Tibial nerve (tissue), 4 donors: ENCODE measurements at regions not wholly inside any gene's neighbourhood (a gene's known extent, or its start where the extent isn't known, plus 50 kb on each side); places are given as distances from the start of the nearest gene placed in this dataset.

Source experiments
- DNase-seq, 2 donors: peaks; one replicate each; pipeline ENCODE4 v3.0.0-alpha.2; 2019; ENCODE audit warnings: low spot score in 2 of 2
- H3K27ac ChIP-seq, 4 donors: fragments of 200-600 bp; sonication (generic) in 3 of 4; one replicate each; pipeline ENCODE4 v1.5.1; 2017 to 2019; ENCODE audit warnings: mild to moderate bottlenecking in 1 of 4
- H3K27me3 ChIP-seq, 2 donors: fragments of 200-600 bp; sonication (generic) in 1 of 2; one replicate each; pipeline versions ENCODE4 v1.5.1 to v1.6.0; 2017 to 2019
- H3K36me3 ChIP-seq, 3 donors: fragments of 200-600 bp; sonication (generic); one replicate each; pipeline ENCODE4 v1.5.1; 2018 to 2019
- H3K4me1 ChIP-seq, 4 donors: fragments of 200-600 bp; sonication (generic) in 3 of 4; one replicate each; pipeline ENCODE4 v1.5.1; 2017 to 2019
- H3K4me3 ChIP-seq, 4 donors: fragments of 200-600 bp; sonication (generic) in 3 of 4; one replicate each; pipeline ENCODE4 v1.5.1; 2017 to 2019; ENCODE audit warnings: mild to moderate bottlenecking in 1 of 4, moderate library complexity in 1 of 4
- H3K9me3 ChIP-seq, 4 donors: fragments of 200-600 bp; sonication (generic) in 3 of 4; one replicate each; pipeline ENCODE4 v1.5.1; 2017 to 2019
- EP300 ChIP-seq, 2 donors: sonication (generic); formaldehyde crosslinking; IDR thresholded peaks; one replicate each; pipeline ENCODE4 v1.6.1; 2017; ENCODE audit warnings: antibody characterized with exemption in 2 of 2, mild to moderate bottlenecking in 1 of 2
- POLR2A ChIP-seq, 2 donors: fragments of 450-650 bp; IDR thresholded peaks; one replicate each; pipeline ENCODE4 v1.6.1; 2017; ENCODE audit warnings: antibody characterized with exemption in 2 of 2, mild to moderate bottlenecking in 2 of 2, moderate library complexity in 2 of 2
- WGBS, 2 donors: methylation state at CpG; one replicate each; pipeline ENCODE4 v1.1.5; 2018; 5-methylcytosine and 5-hydroxymethylcytosine counted together
- TF ChIP-seq, protein P1 (sequence below), 5 experiments: fragments of 200-600 bp in 3 of 5; fragments of 450-650 bp in 2 of 5; sonication (generic) in 3 of 5; IDR thresholded peaks; one replicate each; pipeline ENCODE4 v1.5.1; 2016 to 2019; ENCODE audit warnings: antibody characterized with exemption in 5 of 5, mild to moderate bottlenecking in 3 of 5, moderate library complexity in 2 of 5

- H3K27me3 ChIP-seq, result no peaks in the 10 kb centered on the region
- TF ChIP-seq EP300 (IDR thresholded peaks at IDR 0.05) (no peak), POLR2A (IDR thresholded peaks at IDR 0.05) (no peak)
- TF ChIP-seq, protein P1, sequence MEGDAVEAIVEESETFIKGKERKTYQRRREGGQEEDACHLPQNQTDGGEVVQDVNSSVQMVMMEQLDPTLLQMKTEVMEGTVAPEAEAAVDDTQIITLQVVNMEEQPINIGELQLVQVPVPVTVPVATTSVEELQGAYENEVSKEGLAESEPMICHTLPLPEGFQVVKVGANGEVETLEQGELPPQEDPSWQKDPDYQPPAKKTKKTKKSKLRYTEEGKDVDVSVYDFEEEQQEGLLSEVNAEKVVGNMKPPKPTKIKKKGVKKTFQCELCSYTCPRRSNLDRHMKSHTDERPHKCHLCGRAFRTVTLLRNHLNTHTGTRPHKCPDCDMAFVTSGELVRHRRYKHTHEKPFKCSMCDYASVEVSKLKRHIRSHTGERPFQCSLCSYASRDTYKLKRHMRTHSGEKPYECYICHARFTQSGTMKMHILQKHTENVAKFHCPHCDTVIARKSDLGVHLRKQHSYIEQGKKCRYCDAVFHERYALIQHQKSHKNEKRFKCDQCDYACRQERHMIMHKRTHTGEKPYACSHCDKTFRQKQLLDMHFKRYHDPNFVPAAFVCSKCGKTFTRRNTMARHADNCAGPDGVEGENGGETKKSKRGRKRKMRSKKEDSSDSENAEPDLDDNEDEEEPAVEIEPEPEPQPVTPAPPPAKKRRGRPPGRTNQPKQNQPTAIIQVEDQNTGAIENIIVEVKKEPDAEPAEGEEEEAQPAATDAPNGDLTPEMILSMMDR (IDR thresholded peaks at IDR 0.05), result no peak
- no peaks in the 10 kb centered on the region for H3K36me3 ChIP-seq
- 50 to 67% methylated on average over 5 of the region's 5 CpGs for WGBS, 2 donors
- no peak overlapping the region for H3K4me3 ChIP-seq
- H3K27ac ChIP-seq, result no peak overlapping the region
- no peak for DNase-seq
- H3K9me3 ChIP-seq, result peaks cover 0 to under 1% (median 0%) of the 10 kb centered on the region in 4 donors
- peaks cover 0 to 3% (median 0%) of the 10 kb centered on the region in 4 donors for H3K4me1 ChIP-seq
These were observed 130.4 kb downstream of the TANC2 start for GRCh38 chr17:63096426-63096825.

GRCh38 chr17:63099425-63099824 is 133.4 kb downstream of the TANC2 start:
- TF ChIP-seq, protein P1 (IDR thresholded peaks at IDR 0.05), result no peak
- TF ChIP-seq POLR2A (IDR thresholded peaks at IDR 0.05) (no peak), EP300 (IDR thresholded peaks at IDR 0.05) (no peak)
- Histone ChIP-seq H3K36me3 (no peaks in the 10 kb centered on the region), H3K4me3 (no peak overlapping the region), H3K27me3 (no peaks in the 10 kb centered on the region), H3K4me1 (peaks cover 0 to 3% (median 0%) of the 10 kb centered on the region in 4 donors), H3K9me3 (no peaks in the 10 kb centered on the region), H3K27ac (no peak overlapping the region)
- no peak for DNase-seq
- 86 to 90% methylated on average over 1 of the region's 1 CpG for WGBS, 2 donors

DNA sequence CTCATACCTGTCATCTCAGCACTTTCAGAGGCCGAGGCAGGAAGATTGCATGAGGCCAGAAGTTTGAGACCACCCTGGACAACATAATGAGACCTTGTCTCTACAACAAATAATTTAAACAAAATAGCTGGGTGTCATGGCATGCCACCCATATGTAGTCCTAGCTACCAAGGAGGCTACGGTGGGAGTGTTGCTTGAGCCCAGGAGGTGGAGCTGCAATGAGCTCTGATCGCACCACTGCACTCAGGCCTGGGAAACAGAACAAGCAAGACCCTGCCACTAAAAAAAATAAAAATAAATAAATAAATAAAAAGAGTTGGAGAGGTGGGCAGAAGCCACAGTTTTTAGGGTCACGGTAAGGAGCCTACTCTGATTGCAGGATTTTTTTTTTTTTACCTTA is 136.0 kb downstream of the TANC2 start:
- TF ChIP-seq EP300 (IDR thresholded peaks at IDR 0.05) (no peak), POLR2A (IDR thresholded peaks at IDR 0.05) (no peak)
- TF ChIP-seq, protein P1 (IDR thresholded peaks at IDR 0.05), result no peak
- no peaks in the 10 kb centered on the region for H3K36me3 ChIP-seq

DNA sequence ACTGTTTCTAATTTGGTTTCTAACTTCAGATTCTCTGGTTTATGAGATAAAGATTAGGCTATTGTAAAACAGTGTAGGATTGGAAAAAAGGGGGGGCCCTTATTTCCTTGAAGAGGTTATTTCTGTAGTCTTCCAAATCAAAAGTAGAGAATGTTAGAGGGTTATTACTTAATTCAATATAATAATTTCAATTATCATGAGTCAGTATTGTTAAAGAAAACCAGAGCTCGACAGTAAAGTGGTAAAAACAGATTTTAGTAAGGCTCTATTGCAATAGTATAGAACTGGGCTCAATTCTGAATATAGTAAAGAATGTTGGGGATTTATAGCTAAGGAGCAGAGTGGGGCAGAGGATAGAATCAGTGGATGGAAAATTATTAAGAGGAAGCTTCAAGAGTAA is 140.0 kb downstream of the TANC2 start:
- no peaks in the 10 kb centered on the region for H3K9me3 ChIP-seq
- no peaks in the 10 kb centered on the region for H3K4me1 ChIP-seq
- no peak overlapping the region for H3K4me3 ChIP-seq
- no peak overlapping the region for H3K27ac ChIP-seq
- no peaks in the 10 kb centered on the region for H3K36me3 ChIP-seq
- DNase-seq, result no peak
- H3K27me3 ChIP-seq, result no peaks in the 10 kb centered on the region
- 85 to 93% methylated on average over 1 of the region's 1 CpG for WGBS, 2 donors
- TF ChIP-seq EP300 (IDR thresholded peaks at IDR 0.05) (no peak), POLR2A (IDR thresholded peaks at IDR 0.05) (no peak)
- TF ChIP-seq, protein P1 (IDR thresholded peaks at IDR 0.05), result no peak

More for the DNA sequence above, 136.0 kb downstream of the TANC2 start:
- 95 to 98% methylated on average over 4 of the region's 4 CpGs for WGBS, 2 donors
- H3K27ac ChIP-seq, result no peak overlapping the region
- peaks cover 0 to 2% (median 0%) of the 10 kb centered on the region in 4 donors for H3K4me1 ChIP-seq
- DNase-seq, result no peak
- no peaks in the 10 kb centered on the region for H3K27me3 ChIP-seq
- H3K4me3 ChIP-seq, result no peak overlapping the region
- H3K9me3 ChIP-seq, result no peaks in the 10 kb centered on the region

GRCh38 chr17:63109661-63110060 is 143.6 kb downstream of the TANC2 start:
- DNase-seq, result no peak
- Histone ChIP-seq H3K4me1 (no peaks in the 10 kb centered on the region), H3K36me3 (no peaks in the 10 kb centered on the region), H3K27ac (no peak overlapping the region), H3K9me3 (no peaks in the 10 kb centered on the region), H3K4me3 (no peak overlapping the region), H3K27me3 (no peaks in the 10 kb centered on the region)
- TF ChIP-seq EP300 (IDR thresholded peaks at IDR 0.05), result no peak
- no peak for TF ChIP-seq POLR2A (IDR thresholded peaks at IDR 0.05)
- TF ChIP-seq, protein P1 (IDR thresholded peaks at IDR 0.05), result no peak
- 29 to 45% methylated on average over 2 of the region's 2 CpGs for WGBS, 2 donors
